ENCODE measurements at regions not wholly inside any gene's neighbourhood (a gene's known extent, or its start where the extent isn't known, plus 50 kb on each side); places are given as distances from the start of the nearest gene placed in this dataset.

GRCh38 chr6:145012039-145012662 lies 723.2 kb downstream of the EPM2A start:
- H3K27ac ChIP-seq = no peak overlapping the region
- TF ChIP-seq, protein P1, sequence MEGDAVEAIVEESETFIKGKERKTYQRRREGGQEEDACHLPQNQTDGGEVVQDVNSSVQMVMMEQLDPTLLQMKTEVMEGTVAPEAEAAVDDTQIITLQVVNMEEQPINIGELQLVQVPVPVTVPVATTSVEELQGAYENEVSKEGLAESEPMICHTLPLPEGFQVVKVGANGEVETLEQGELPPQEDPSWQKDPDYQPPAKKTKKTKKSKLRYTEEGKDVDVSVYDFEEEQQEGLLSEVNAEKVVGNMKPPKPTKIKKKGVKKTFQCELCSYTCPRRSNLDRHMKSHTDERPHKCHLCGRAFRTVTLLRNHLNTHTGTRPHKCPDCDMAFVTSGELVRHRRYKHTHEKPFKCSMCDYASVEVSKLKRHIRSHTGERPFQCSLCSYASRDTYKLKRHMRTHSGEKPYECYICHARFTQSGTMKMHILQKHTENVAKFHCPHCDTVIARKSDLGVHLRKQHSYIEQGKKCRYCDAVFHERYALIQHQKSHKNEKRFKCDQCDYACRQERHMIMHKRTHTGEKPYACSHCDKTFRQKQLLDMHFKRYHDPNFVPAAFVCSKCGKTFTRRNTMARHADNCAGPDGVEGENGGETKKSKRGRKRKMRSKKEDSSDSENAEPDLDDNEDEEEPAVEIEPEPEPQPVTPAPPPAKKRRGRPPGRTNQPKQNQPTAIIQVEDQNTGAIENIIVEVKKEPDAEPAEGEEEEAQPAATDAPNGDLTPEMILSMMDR (conservative IDR thresholded peaks at IDR 0.05) = no peak

GRCh38 chr6:145015739-145016558 lies 719.4 kb downstream of the EPM2A start:
- no peak overlapping the region for H3K27ac ChIP-seq
- TF ChIP-seq, protein P1 (conservative IDR thresholded peaks at IDR 0.05) = no peak

- TF ChIP-seq, protein P1 (conservative IDR thresholded peaks at IDR 0.05) = no peak
- no peak overlapping the region for H3K27ac ChIP-seq
Measured at GRCh38 chr6:145017051-145017450, 718.3 kb downstream of the EPM2A start.

DNA sequence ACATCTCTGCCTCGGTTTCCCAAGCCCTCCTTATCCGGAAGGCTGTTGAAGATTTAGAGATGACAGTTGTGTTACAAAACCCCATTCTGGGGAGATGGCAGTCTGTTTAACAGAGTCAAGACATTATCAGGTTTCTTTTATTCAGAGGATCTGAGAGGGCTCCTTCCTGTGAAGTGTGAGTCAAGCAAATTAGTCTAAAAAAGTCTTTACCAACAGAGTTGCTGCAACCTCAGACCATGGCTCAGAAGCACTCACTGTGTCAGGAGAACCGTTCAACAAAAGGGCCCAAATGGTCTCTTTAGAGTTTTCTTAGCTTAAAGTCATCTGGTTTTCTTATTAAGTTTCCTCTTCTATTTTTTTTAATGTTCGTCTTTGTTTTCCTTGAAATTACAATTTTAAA lies 717.8 kb downstream of the EPM2A start:
- no peak overlapping the region for H3K27ac ChIP-seq
- TF ChIP-seq, protein P1 (conservative IDR thresholded peaks at IDR 0.05) = no peak

GRCh38 chr6:145018027-145018426 lies 717.3 kb downstream of the EPM2A start:
- TF ChIP-seq, protein P1 (conservative IDR thresholded peaks at IDR 0.05) = no peak
- no peak overlapping the region for H3K27ac ChIP-seq

DNA sequence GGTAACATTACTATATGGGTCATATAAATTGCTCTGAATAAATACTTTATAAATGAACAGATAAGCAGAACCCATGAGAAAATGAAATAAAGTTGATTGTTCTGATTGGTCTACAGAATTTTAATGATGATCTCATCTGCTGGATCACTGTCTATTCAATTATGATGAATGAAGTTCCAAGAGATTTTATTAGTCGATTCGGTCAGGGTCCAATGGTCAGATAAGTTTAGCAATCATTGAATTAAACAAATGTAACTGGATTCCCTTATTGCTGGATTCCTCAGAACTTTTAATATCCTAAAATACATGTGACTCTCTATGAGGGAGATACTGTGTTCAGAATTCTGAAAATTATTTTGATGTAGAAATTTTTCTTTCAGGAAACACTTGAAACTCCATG lies 715.2 kb downstream of the EPM2A start:
- H3K27ac ChIP-seq = peak overlapping the region; percentile 36; the same call in 1 of the 2 replicates
- TF ChIP-seq, protein P1 (conservative IDR thresholded peaks at IDR 0.05) = no peak

DNA sequence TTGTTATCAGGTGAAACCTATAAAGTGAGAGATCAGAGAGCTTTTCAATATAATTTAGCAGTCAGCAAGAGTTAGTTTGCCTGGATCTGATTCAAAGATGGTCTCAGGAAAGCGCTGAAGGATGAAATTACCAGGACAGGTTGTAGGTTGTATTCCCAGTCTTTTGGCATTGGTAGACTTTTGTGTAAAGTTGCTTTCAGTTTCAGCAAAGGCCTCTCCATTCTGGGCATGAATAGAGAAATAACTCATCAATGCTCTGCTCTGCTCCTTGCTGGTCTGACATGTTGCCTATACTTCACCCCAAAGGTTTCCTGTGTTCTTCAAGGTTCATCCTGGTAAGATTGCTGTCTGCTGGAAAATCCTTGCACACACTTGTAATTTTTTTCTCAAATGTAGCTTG lies 714.8 kb downstream of the EPM2A start:
- peak overlapping the region; percentile 36; the same call in 1 of the 2 replicates for H3K27ac ChIP-seq
- TF ChIP-seq, protein P1 (conservative IDR thresholded peaks at IDR 0.05) = no peak

All from VCaP (cell line).